HCT116 (cell line): ENCODE measurements at regions not wholly inside any gene's neighbourhood (a gene's known extent, or its start where the extent isn't known, plus 50 kb on each side); places are given as distances from the start of the nearest gene placed in this dataset.
"Not testable (repeated sequence)": the region's sequence is repeated elsewhere in the genome, so short reads cannot be mapped to it uniquely, and the experiment has no call there.

Experiments used
- ATAC-seq: fragments of 200-7000 bp; cut with Tn5 transposase; 2 replicates; pipeline ENCODE4 v1.9.1; 2020; ENCODE audit warnings: mild to moderate bottlenecking, moderate library complexity
- BruUV-seq: library from RNA; stranded (reverse); fragments of 400-500 nt; replicated peaks from 2 replicates; lab custom pipeline; 2021; lab: Mats Ljungman, UMichigan
- CTCF ChIA-PET: fragments of 300-600 bp; sonication (Branson Sonifier 250); formaldehyde crosslinking; loops from one replicate; lab custom pipeline; 2021; ENCODE audit warnings: antibody characterized with exemption; lab: Charles Lee
- POLR2A ChIA-PET: fragments of 300-600, 350-600 bp; sonication (Branson Sonifier 250); formaldehyde crosslinking; loops from one replicate; lab custom pipeline; 2021; ENCODE audit warnings: antibody characterized with exemption; lab: Charles Lee
- RAD21 ChIA-PET, 2 experiments: fragments of 300-600 bp; sonication (Branson Sonifier 250); formaldehyde crosslinking; loops; one replicate each; lab custom pipeline; 2023; ENCODE audit warnings: low total read pairs in 2 of 2; ENCODE audit not compliant: uncharacterized antibody in 2 of 2, unreplicated experiment in 2 of 2, low non-redundant PET in 1 of 2; lab: Charles Lee
- DNase-seq: peaks from one replicate; pipeline ENCODE4 v3.0.0-alpha.2; 2010; ENCODE audit warnings: low read depth, low spot score
- H2AFZ ChIP-seq: fragments of 200-600 bp; shearing (Covaris generic), sonication (generic); 2 replicates; pipeline ENCODE4 v1.6.1; 2017; ENCODE audit warnings: low read depth, mixed run types, mixed read lengths, antibody characterized with exemption, low read length; ENCODE audit not compliant: poor library complexity, severe bottlenecking
- H3K27ac ChIP-seq: 2 replicates; pipeline ENCODE4 v1.5.1; 2012; ENCODE audit warnings: low read depth, low read length
- H3K27me3 ChIP-seq: fragments of 200-600 bp; sonication (generic); 2 replicates; pipeline ENCODE4 v1.6.1; 2016; ENCODE audit warnings: mixed run types, low read length, mixed read lengths; ENCODE audit not compliant: insufficient read depth
- H3K36me3 ChIP-seq, 2 experiments: fragments of 200-500 bp in 1 of 2; fragments of 200-600 bp in 1 of 2; sonication (Bioruptor generic) in 1 of 2; sonication (generic) in 1 of 2; 2 replicates each; pipeline versions ENCODE4 v1.5.1 to v1.6.1; 2014 to 2016; ENCODE audit warnings: low read length in 2 of 2, inconsistent platforms in 1 of 2, mixed read lengths in 1 of 2, mixed run types in 1 of 2; ENCODE audit not compliant: insufficient read depth in 2 of 2, control insufficient read depth in 1 of 2
- H3K4me1 ChIP-seq, 2 experiments: fragments of 200-600 bp in 1 of 2; sonication (generic) in 1 of 2; 2 replicates each; pipeline versions ENCODE4 v1.5.1 to v1.6.1; 2012 to 2017; ENCODE audit warnings: low read length in 2 of 2, inconsistent platforms in 1 of 2, mild to moderate bottlenecking in 1 of 2, mixed read lengths in 1 of 2, mixed run types in 1 of 2, moderate library complexity in 1 of 2; ENCODE audit not compliant: insufficient read depth in 2 of 2, control insufficient read depth in 1 of 2
- H3K4me2 ChIP-seq: fragments of 200-600 bp; sonication (generic); 2 replicates; pipeline ENCODE4 v1.6.1; 2017; ENCODE audit warnings: mixed run types, low read length, mixed read lengths
- H3K4me3 ChIP-seq, 2 experiments: fragments of 200-600 bp in 1 of 2; sonication (generic) in 1 of 2; replicated peaks in 1 of 2; 2 replicates each; pipeline ENCODE4 v1.5.1; 2011 to 2016; ENCODE audit warnings: low read length in 2 of 2, control low read depth in 1 of 2, low read depth in 1 of 2, mild to moderate bottlenecking in 1 of 2, mixed read lengths in 1 of 2, mixed run types in 1 of 2
- H3K79me2 ChIP-seq: fragments of 200-600 bp; sonication (generic); 2 replicates; pipeline ENCODE4 v1.6.1; 2017; ENCODE audit warnings: mild to moderate bottlenecking, mixed run types, low read length, moderate library complexity, mixed read lengths; ENCODE audit not compliant: insufficient read depth
- H3K9ac ChIP-seq: fragments of 200-600 bp; sonication (generic); 2 replicates; pipeline ENCODE4 v1.6.1; 2016; ENCODE audit warnings: low read length, mixed read lengths
- H3K9me2 ChIP-seq: fragments of 200-600 bp; sonication (generic), shearing (Covaris generic); 2 replicates; pipeline ENCODE4 v1.6.1; 2017; ENCODE audit warnings: mixed run types, mild to moderate bottlenecking, moderate library complexity; ENCODE audit not compliant: insufficient read depth
- H3K9me3 ChIP-seq, 2 experiments: fragments of 200-500 bp in 1 of 2; fragments of 200-600 bp in 1 of 2; sonication (Bioruptor generic) in 1 of 2; sonication (generic) in 1 of 2; 2 replicates each; pipeline ENCODE4 v1.6.1; 2014 to 2017; ENCODE audit warnings: low read length in 2 of 2, mixed read lengths in 2 of 2, inconsistent platforms in 1 of 2, low read depth in 1 of 2, mild to moderate bottlenecking in 1 of 2, mixed run types in 1 of 2, moderate library complexity in 1 of 2; ENCODE audit not compliant: control insufficient read depth in 1 of 2, insufficient read depth in 1 of 2
- H4K20me1 ChIP-seq: fragments of 200-600 bp; sonication (generic), shearing (Covaris generic); 2 replicates; pipeline ENCODE4 v1.6.1; 2017; ENCODE audit warnings: mixed run types, mild to moderate bottlenecking, moderate library complexity; ENCODE audit not compliant: insufficient read depth
- ELF1 ChIP-seq: IDR thresholded peaks from 2 replicates; pipeline ENCODE4 v1.6.1; 2012; ENCODE audit warnings: low read depth, borderline replicate concordance
- EZH2 ChIP-seq: fragments of 200-600 bp; sonication (generic); IDR thresholded peaks from 2 replicates; pipeline ENCODE4 v1.6.1; 2017; ENCODE audit warnings: antibody characterized with exemption, mixed run types
- FOSL1 ChIP-seq: IDR thresholded peaks from 2 replicates; pipeline ENCODE4 v1.6.1; 2012; ENCODE audit warnings: low read depth
- RAD21 ChIP-seq: IDR thresholded peaks from 2 replicates; pipeline ENCODE4 v1.6.1; 2012; ENCODE audit warnings: low read depth, mild to moderate bottlenecking
- intact Hi-C: fragments of 100-400 bp; cut with micrococcal nuclease; formaldehyde crosslinking; loops from 2 replicates; pipeline ENCODE4 v1.10.0; 2022
- TF ChIP-seq, protein P1 (sequence below): IDR thresholded peaks from 2 replicates; pipeline ENCODE4 v1.6.1; 2012
- TF ChIP-seq, protein P2 (sequence below): IDR thresholded peaks from 2 replicates; pipeline ENCODE4 v1.6.1; 2011; ENCODE audit warnings: mild to moderate bottlenecking, low read length, moderate library complexity; ENCODE audit not compliant: insufficient replicate concordance; ENCODE audit errors: extremely low read depth

- TF ChIP-seq EZH2 (no peak), FOSL1 (no peak), ELF1 (no peak), RAD21 (no peak)
- TF ChIP-seq, protein P1, sequence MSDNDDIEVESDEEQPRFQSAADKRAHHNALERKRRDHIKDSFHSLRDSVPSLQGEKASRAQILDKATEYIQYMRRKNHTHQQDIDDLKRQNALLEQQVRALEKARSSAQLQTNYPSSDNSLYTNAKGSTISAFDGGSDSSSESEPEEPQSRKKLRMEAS = no peak
- TF ChIP-seq, protein P2, sequence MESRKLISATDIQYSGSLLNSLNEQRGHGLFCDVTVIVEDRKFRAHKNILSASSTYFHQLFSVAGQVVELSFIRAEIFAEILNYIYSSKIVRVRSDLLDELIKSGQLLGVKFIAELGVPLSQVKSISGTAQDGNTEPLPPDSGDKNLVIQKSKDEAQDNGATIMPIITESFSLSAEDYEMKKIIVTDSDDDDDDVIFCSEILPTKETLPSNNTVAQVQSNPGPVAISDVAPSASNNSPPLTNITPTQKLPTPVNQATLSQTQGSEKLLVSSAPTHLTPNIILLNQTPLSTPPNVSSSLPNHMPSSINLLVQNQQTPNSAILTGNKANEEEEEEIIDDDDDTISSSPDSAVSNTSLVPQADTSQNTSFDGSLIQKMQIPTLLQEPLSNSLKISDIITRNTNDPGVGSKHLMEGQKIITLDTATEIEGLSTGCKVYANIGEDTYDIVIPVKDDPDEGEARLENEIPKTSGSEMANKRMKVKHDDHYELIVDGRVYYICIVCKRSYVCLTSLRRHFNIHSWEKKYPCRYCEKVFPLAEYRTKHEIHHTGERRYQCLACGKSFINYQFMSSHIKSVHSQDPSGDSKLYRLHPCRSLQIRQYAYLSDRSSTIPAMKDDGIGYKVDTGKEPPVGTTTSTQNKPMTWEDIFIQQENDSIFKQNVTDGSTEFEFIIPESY = no peak
These were observed 208.1 kb downstream of the UTRN start (continued) for GRCh38 chr6:144493035-144493910.

DNA sequence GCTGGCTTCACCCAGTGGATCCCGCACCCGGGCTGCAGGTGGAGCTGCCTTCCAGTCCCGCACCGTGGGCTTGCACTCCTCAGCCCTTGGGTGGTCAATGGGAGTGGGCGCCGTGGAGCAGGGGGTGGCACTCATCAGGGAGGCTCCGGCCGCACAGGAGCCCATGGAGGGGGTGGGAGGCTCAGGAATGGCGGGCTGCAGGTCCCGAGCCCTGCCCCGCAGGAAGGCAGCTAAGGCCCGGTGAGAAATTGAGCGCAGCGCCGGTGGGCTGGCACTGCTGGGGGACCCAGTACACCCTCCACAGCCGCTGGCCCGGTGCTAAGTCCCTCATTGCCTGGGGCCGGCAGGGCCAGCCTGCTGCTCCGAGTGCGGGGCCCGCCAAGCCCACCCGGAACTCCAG lies 209.9 kb downstream of the UTRN start:
- H3K9ac ChIP-seq, H3K27me3 ChIP-seq, H2AFZ ChIP-seq, intact Hi-C loops, H3K4me3 ChIP-seq, H3K36me3 ChIP-seq, H4K20me1 ChIP-seq, H3K79me2 ChIP-seq, H3K27ac ChIP-seq, DNase-seq, POLR2A ChIA-PET, H3K9me3 ChIP-seq, ATAC-seq, CTCF ChIA-PET, RAD21 ChIA-PET, H3K4me1 ChIP-seq, H3K9me2 ChIP-seq, BruUV-seq, H3K4me2 ChIP-seq: not testable (repeated sequence)
